GM12891 (cell line): ENCODE measurements at regions not wholly inside any gene's neighbourhood (a gene's known extent, or its start where the extent isn't known, plus 50 kb on each side); places are given as distances from the start of the nearest gene placed in this dataset.
"Not testable (repeated sequence)": the region's sequence is repeated elsewhere in the genome, so short reads cannot be mapped to it uniquely, and the experiment has no call there.

Experiments used
- DNase-seq: peaks from one replicate; pipeline ENCODE4 v3.0.0; 2011; ENCODE audit warnings: low spot score; ENCODE audit not compliant: insufficient read length
- FAIRE-seq: peaks from 2 replicates; lab custom pipeline; 2011; peaks lifted over from hg19 to GRCh38; lab: Jason Lieb, UNC
- PAX5 ChIP-seq: IDR thresholded peaks from 2 replicates; pipeline ENCODE4 v1.6.1; 2011; ENCODE audit warnings: low read length, moderate library complexity, mild to moderate bottlenecking; ENCODE audit not compliant: insufficient read depth, severe bottlenecking
- POLR2A ChIP-seq: IDR thresholded peaks from 2 replicates; pipeline ENCODE4 v1.6.1; 2011; ENCODE audit warnings: low read depth, low read length, control low read depth
- POLR2AphosphoS5 ChIP-seq: IDR thresholded peaks from 2 replicates; pipeline ENCODE4 v1.6.1; 2011; ENCODE audit warnings: low read depth, low read length, control low read depth
- POU2F2 ChIP-seq: IDR thresholded peaks from 2 replicates; pipeline ENCODE4 v1.6.1; 2011; ENCODE audit warnings: low read depth, mild to moderate bottlenecking, control low read depth, low read length, moderate library complexity
- SPI1 ChIP-seq: IDR thresholded peaks from 2 replicates; pipeline ENCODE4 v1.6.1; 2011; ENCODE audit warnings: low read depth, low read length, control low read depth
- TAF1 ChIP-seq: IDR thresholded peaks from 2 replicates; pipeline ENCODE4 v1.6.1; 2011; ENCODE audit warnings: low read depth, low read length, control low read depth

GRCh38 chr16:60991886-60992285, 1044.4 kb downstream of the CDH8 start:
- no peak for FAIRE-seq

GRCh38 chr16:60989592-60989991, 1046.6 kb downstream of the CDH8 start:
- no peak for FAIRE-seq

More at GRCh38 chr16:60991886-60992285, 1044.4 kb downstream of the CDH8 start:
- TF ChIP-seq SPI1: no peak
- TF ChIP-seq POLR2AphosphoS5: no peak
- no peak for TF ChIP-seq POLR2A
- TF ChIP-seq PAX5: no peak
- TF ChIP-seq TAF1: no peak
- no peak for DNase-seq

GRCh38 chr16:60979119-60979518, 1057.1 kb downstream of the CDH8 start:
- TF ChIP-seq TAF1: no peak
- DNase-seq (no peak), FAIRE-seq (no peak)

More at GRCh38 chr16:60989592-60989991, 1046.6 kb downstream of the CDH8 start:
- no peak for TF ChIP-seq POLR2AphosphoS5
- TF ChIP-seq POLR2A: no peak
- TF ChIP-seq TAF1: no peak
- TF ChIP-seq SPI1: no peak
- no peak for TF ChIP-seq PAX5
- no peak for TF ChIP-seq POU2F2
- DNase-seq: no peak

GRCh38 chr16:60949800-60950199, 1086.4 kb downstream of the CDH8 start:
- no peak for FAIRE-seq
- no peak for DNase-seq
- no peak for TF ChIP-seq SPI1
- TF ChIP-seq POU2F2: no peak
- no peak for TF ChIP-seq TAF1
- no peak for TF ChIP-seq POLR2AphosphoS5
- TF ChIP-seq PAX5: no peak
- no peak for TF ChIP-seq POLR2A

- no peak for TF ChIP-seq SPI1
- TF ChIP-seq PAX5: no peak
- TF ChIP-seq TAF1: no peak
- no peak for TF ChIP-seq POLR2A
- TF ChIP-seq POU2F2: no peak
- no peak for TF ChIP-seq POLR2AphosphoS5
- FAIRE-seq: no peak
- DNase-seq: no peak
These were observed 1091.0 kb downstream of the CDH8 start for GRCh38 chr16:60945225-60945624.

- FAIRE-seq, DNase-seq: not testable (repeated sequence)
These were observed 1100.0 kb downstream of the CDH8 start for GRCh38 chr16:60936189-60936588.

GRCh38 chr16:60932600-60932999, 1103.6 kb downstream of the CDH8 start:
- FAIRE-seq (no peak), DNase-seq (no peak)
- TF ChIP-seq POLR2A (no peak), POLR2AphosphoS5 (no peak), POU2F2 (no peak)

- DNase-seq (no peak), FAIRE-seq (no peak)
- TF ChIP-seq POLR2AphosphoS5 (no peak), POLR2A (no peak), SPI1 (no peak), PAX5 (no peak), POU2F2 (no peak), TAF1 (no peak)
These were observed 1105.9 kb downstream of the CDH8 start for GRCh38 chr16:60930291-60930690.

- FAIRE-seq (no peak), DNase-seq (no peak)
- TF ChIP-seq SPI1: no peak
- TF ChIP-seq PAX5: no peak
- TF ChIP-seq POLR2AphosphoS5: no peak
- no peak for TF ChIP-seq POLR2A
- no peak for TF ChIP-seq TAF1
- no peak for TF ChIP-seq POU2F2
These were observed 1113.3 kb downstream of the CDH8 start for GRCh38 chr16:60922920-60923319.

- TF ChIP-seq TAF1 (no peak), PAX5 (no peak), POLR2AphosphoS5 (no peak), POU2F2 (no peak), SPI1 (no peak), POLR2A (no peak)
- no peak for DNase-seq
- FAIRE-seq: no peak
These were observed 1121.9 kb downstream of the CDH8 start for GRCh38 chr16:60914334-60914733.

GRCh38 chr16:60907645-60908044, 1128.6 kb downstream of the CDH8 start:
- FAIRE-seq (no peak), DNase-seq (no peak)
- TF ChIP-seq SPI1 (no peak), POU2F2 (no peak), POLR2A (no peak), PAX5 (no peak), POLR2AphosphoS5 (no peak), TAF1 (no peak)
